CD8-positive, alpha-beta memory T cell (primary cell): ENCODE measurements at regions not wholly inside any gene's neighbourhood (a gene's known extent, or its start where the extent isn't known, plus 50 kb on each side); places are given as distances from the start of the nearest gene placed in this dataset.

Experiments used
- CTCF ChIA-PET: fragments of 350-600 bp; sonication (Branson Sonifier 250); formaldehyde crosslinking; loops from one replicate; lab custom pipeline; 2021; ENCODE audit warnings: antibody characterized with exemption; lab: Charles Lee
- POLR2A ChIA-PET: fragments of 350-600 bp; sonication (Branson Sonifier 250); formaldehyde crosslinking; loops from one replicate; lab custom pipeline; 2021; ENCODE audit warnings: antibody characterized with exemption; lab: Charles Lee
- DNase-seq, 5 donors: peaks; one replicate each; pipeline versions ENCODE4 v3.0.0 to v3.0.0-alpha.2; 2020 to 2022; ENCODE audit warnings: mixed read lengths in 1 of 5
- H3K27ac ChIP-seq: one replicate; pipeline ENCODE4 v1.7.0; 2013; ENCODE audit warnings: low read depth, mild to moderate bottlenecking, low read length, moderate library complexity
- H3K27me3 ChIP-seq: 2 replicates; pipeline ENCODE4 v1.7.0; 2013; ENCODE audit warnings: low read length, mild to moderate bottlenecking; ENCODE audit not compliant: insufficient read depth, poor library complexity, severe bottlenecking
- H3K36me3 ChIP-seq: 2 replicates; pipeline ENCODE4 v1.7.0; 2013; ENCODE audit warnings: mild to moderate bottlenecking, low read length, moderate library complexity; ENCODE audit not compliant: insufficient read depth
- H3K4me1 ChIP-seq: 2 replicates; pipeline ENCODE4 v1.7.0; 2013; ENCODE audit warnings: mild to moderate bottlenecking, low read length, moderate library complexity; ENCODE audit not compliant: insufficient read depth
- H3K4me3 ChIP-seq: 2 replicates; pipeline ENCODE4 v1.7.0; 2013; ENCODE audit warnings: mild to moderate bottlenecking, low read length
- H3K9me3 ChIP-seq: 2 replicates; pipeline ENCODE4 v1.7.0; 2013; ENCODE audit warnings: mild to moderate bottlenecking, low read length
- H3K27ac Mint-ChIP-seq, 8 donors: one replicate each; pipeline ENCODE4 v1.8.0; 2020 to 2021; ENCODE audit warnings: mixed read lengths in 8 of 8, mild to moderate bottlenecking in 6 of 8, inconsistent platforms in 3 of 8, moderate library complexity in 3 of 8
- H3K27me3 Mint-ChIP-seq, 2 donors: one replicate each; pipeline ENCODE4 v1.8.0; 2020 to 2021; ENCODE audit warnings: mixed read lengths in 2 of 2, mild to moderate bottlenecking in 1 of 2, moderate library complexity in 1 of 2
- H3K36me3 Mint-ChIP-seq, 3 donors: one replicate each; pipeline ENCODE4 v1.8.0; 2020 to 2021; ENCODE audit warnings: mixed read lengths in 3 of 3, inconsistent platforms in 1 of 3, mild to moderate bottlenecking in 1 of 3
- H3K4me1 Mint-ChIP-seq, 3 donors: one replicate each; pipeline ENCODE4 v1.8.0; 2020 to 2021; ENCODE audit warnings: mixed read lengths in 3 of 3, inconsistent platforms in 1 of 3, mild to moderate bottlenecking in 1 of 3
- H3K4me3 Mint-ChIP-seq, 7 donors: one replicate each; pipeline ENCODE4 v1.8.0; 2020 to 2021; ENCODE audit warnings: mixed read lengths in 7 of 7, mild to moderate bottlenecking in 6 of 7, moderate library complexity in 4 of 7, inconsistent platforms in 2 of 7
- H3K9me3 Mint-ChIP-seq, 5 donors: one replicate each; pipeline ENCODE4 v1.8.0; 2020 to 2022; ENCODE audit warnings: mixed read lengths in 5 of 5, mild to moderate bottlenecking in 3 of 5, moderate library complexity in 2 of 5, inconsistent platforms in 1 of 5

DNA sequence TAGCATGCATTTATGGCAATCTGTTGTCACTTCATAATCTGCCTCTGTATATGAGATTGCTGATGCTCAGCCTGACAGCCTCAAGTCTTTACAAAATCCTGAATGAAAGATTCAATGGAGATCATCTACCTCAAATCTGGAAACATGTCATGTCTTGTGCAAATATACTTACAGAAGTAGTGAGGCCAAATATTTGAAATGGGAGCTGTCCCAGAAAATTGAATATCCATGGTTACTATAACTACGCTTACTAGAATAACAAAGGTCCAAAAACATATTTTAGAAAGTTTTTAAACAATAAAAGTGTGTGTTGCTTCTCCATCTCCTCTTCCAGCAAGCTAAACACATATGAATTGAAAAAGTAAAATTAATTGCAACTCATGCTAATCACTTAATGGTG is 133.2 kb upstream of the DPH6 start:
- Mint-ChIP-seq H3K9me3 (peaks cover 0 to 2% (median 0%) of the 10 kb centered on the region in 5 donors), H3K4me3 (no peak overlapping the region), H3K27ac (no peak overlapping the region), H3K36me3 (no peaks in the 10 kb centered on the region), H3K4me1 (no peaks in the 10 kb centered on the region), H3K27me3 (peaks cover 0 to 14% of the 10 kb centered on the region in 2 donors)
- no peaks in the 10 kb centered on the region for H3K36me3 ChIP-seq
- ChIA-PET POLR2A (no interaction called here), CTCF (no interaction called here)
- H3K9me3 ChIP-seq: no peaks in the 10 kb centered on the region
- H3K27ac ChIP-seq: no peak overlapping the region
- no peaks in the 10 kb centered on the region for H3K4me1 ChIP-seq
- no peak overlapping the region for H3K4me3 ChIP-seq
- DNase-seq: no peak
- H3K27me3 ChIP-seq: no peaks in the 10 kb centered on the region

DNA sequence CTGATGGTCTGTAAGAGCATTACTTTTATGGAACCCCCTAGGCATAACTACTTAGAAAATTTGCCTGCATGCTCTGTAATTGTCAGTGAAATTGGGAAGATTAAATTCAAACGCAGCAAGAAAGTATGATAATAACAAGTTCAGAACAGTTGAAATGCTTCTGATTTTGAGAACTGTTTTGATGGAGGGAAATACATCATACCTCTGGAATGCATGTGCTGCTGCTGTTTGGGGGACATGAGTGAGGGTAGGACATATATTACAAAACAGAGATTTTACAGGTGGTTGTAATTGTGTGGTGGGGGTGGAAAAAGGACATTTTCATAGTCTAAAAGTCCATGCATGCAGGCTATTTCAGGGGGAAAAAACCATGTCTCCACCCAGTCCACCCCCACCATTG is 135.0 kb upstream of the DPH6 start:
- CTCF ChIA-PET: no interaction called here
- H3K9me3 Mint-ChIP-seq: peaks cover 0 to 2% (median 0%) of the 10 kb centered on the region in 5 donors
- no peak for DNase-seq

DNA sequence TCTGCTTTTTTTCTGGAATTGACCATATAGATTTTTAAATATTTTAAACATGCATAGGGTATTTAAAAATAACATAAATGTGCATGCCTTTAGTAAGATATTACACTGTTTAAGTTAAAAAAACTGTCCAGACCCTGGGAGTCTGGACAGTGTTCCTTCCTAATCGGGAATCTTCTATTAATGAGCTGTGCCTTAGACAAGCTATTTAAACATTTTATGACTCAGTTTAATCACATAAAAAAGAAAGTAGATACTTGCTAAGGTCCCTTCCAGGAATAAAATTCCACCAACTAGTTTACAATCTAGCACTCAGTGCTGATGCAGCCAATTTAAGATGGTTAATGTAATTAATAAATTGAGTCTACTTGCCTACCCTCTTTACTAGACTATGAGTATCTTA is 140.4 kb upstream of the DPH6 start:
- no peak overlapping the region for H3K4me3 Mint-ChIP-seq
- peaks cover 2 to 54% of the 10 kb centered on the region in 2 donors for H3K27me3 Mint-ChIP-seq
- no peaks in the 10 kb centered on the region for H3K4me1 Mint-ChIP-seq
- no peaks in the 10 kb centered on the region for H3K36me3 ChIP-seq
- DNase-seq: no peak
- H3K27ac Mint-ChIP-seq: no peak overlapping the region
- no peaks in the 10 kb centered on the region for H3K9me3 ChIP-seq
- no peaks in the 10 kb centered on the region for H3K9me3 Mint-ChIP-seq
- H3K27me3 ChIP-seq: no peaks in the 10 kb centered on the region
- no peak overlapping the region for H3K4me3 ChIP-seq
- H3K36me3 Mint-ChIP-seq: no peaks in the 10 kb centered on the region
- CTCF ChIA-PET: no interaction called here
- H3K27ac ChIP-seq: no peak overlapping the region
- no peaks in the 10 kb centered on the region for H3K4me1 ChIP-seq
- POLR2A ChIA-PET: no interaction called here

More for the DNA sequence above, 135.0 kb upstream of the DPH6 start:
- Mint-ChIP-seq H3K27me3 (peaks cover 2 to 30% of the 10 kb centered on the region in 2 donors), H3K27ac (no peak overlapping the region), H3K4me3 (no peak overlapping the region), H3K36me3 (no peaks in the 10 kb centered on the region), H3K4me1 (no peaks in the 10 kb centered on the region)
- Histone ChIP-seq H3K9me3 (no peaks in the 10 kb centered on the region), H3K27ac (no peak overlapping the region), H3K27me3 (no peaks in the 10 kb centered on the region), H3K36me3 (no peaks in the 10 kb centered on the region), H3K4me1 (no peaks in the 10 kb centered on the region), H3K4me3 (no peak overlapping the region)
- POLR2A ChIA-PET: no interaction called here

DNA sequence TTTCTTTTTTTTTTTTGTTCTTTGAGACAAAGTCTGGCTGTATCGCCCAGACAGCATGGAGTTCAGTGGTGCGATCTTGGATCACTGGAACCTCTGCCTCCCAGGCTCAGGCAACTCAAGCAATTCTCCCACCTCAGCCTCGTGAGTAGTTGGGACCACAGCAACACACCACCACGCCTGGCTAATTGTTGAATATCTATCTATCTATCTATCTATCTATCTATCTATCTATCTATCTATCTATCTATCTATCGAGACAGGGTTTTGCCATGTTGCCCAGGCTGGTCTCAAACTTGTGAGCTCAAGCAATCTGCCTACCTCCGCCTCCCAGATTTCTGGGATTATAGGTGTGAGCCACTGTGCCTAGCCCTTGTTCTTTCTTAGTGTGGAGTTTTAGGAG is 143.3 kb upstream of the DPH6 start:
- Histone ChIP-seq H3K27ac (no peak overlapping the region), H3K4me1 (no peaks in the 10 kb centered on the region), H3K36me3 (no peaks in the 10 kb centered on the region), H3K9me3 (no peaks in the 10 kb centered on the region), H3K4me3 (no peak overlapping the region), H3K27me3 (no peaks in the 10 kb centered on the region)
- ChIA-PET CTCF (no interaction called here), POLR2A (no interaction called here)
- Mint-ChIP-seq H3K27ac (no peak overlapping the region), H3K36me3 (no peaks in the 10 kb centered on the region), H3K9me3 (no peaks in the 10 kb centered on the region), H3K27me3 (peaks cover 2 to 43% of the 10 kb centered on the region in 2 donors), H3K4me1 (no peaks in the 10 kb centered on the region), H3K4me3 (no peak overlapping the region)
- DNase-seq: no peak

DNA sequence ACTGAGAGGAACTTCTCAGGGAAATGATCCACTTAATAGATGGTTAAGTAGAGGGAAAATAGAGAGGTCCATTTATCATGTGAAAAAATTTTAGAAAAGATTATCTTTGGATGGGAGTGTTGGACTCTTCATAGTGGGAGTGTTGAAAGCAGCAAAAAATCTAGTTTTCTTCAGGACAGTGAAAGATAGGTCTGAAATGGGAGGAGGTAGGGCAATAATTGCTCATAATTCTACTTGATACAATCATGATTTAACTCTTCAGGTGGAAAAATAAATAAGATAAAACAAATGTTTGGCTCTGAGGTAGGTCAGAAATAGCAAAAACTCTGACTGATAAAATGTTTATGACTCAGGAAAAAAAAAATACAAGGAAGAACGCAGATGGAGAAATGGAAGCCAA is 144.1 kb upstream of the DPH6 start:
- Mint-ChIP-seq H3K36me3 (no peaks in the 10 kb centered on the region), H3K9me3 (no peaks in the 10 kb centered on the region), H3K4me1 (no peaks in the 10 kb centered on the region), H3K4me3 (no peak overlapping the region), H3K27me3 (peaks cover 2 to 35% of the 10 kb centered on the region in 2 donors), H3K27ac (no peak overlapping the region)
- no peaks in the 10 kb centered on the region for H3K27me3 ChIP-seq
- POLR2A ChIA-PET: no interaction called here
- CTCF ChIA-PET: no interaction called here
- no peaks in the 10 kb centered on the region for H3K4me1 ChIP-seq
- H3K36me3 ChIP-seq: no peaks in the 10 kb centered on the region
- H3K9me3 ChIP-seq: no peaks in the 10 kb centered on the region
- no peak overlapping the region for H3K27ac ChIP-seq
- no peak overlapping the region for H3K4me3 ChIP-seq
- no peak for DNase-seq

DNA sequence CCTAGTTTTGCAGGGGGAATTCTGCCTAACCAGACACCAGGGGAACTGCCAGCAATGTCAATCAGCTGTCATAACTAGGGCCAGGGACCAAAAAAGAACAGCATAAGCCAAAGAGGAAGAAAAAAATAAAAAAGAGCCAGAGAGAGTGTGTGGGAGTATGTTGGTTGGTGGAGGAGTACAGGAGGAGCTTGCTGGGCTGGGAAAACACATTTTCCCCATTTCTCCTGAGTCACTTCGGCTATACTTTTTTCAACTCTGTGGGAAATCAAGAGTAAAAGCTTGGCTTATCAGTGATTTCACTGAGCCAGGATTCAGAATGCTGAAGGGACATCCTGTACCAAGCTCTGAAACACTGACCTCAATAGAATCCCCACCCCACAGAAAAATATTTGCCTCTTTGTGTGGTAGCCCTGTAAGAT is 144.7 kb upstream of the DPH6 start:
- ChIA-PET POLR2A (no interaction called here), CTCF (no interaction called here)
- no peaks in the 10 kb centered on the region for H3K4me1 ChIP-seq
- no peaks in the 10 kb centered on the region for H3K9me3 ChIP-seq
- H3K27me3 Mint-ChIP-seq: peaks cover 0 to 30% of the 10 kb centered on the region in 2 donors
- H3K4me3 Mint-ChIP-seq: no peak overlapping the region
- no peak overlapping the region for H3K27ac Mint-ChIP-seq
- H3K4me3 ChIP-seq: no peak overlapping the region
- DNase-seq: no peak
- H3K36me3 Mint-ChIP-seq: no peaks in the 10 kb centered on the region
- H3K27ac ChIP-seq: no peak overlapping the region
- no peaks in the 10 kb centered on the region for H3K27me3 ChIP-seq
- H3K36me3 ChIP-seq: no peaks in the 10 kb centered on the region
- no peaks in the 10 kb centered on the region for H3K9me3 Mint-ChIP-seq
- H3K4me1 Mint-ChIP-seq: no peaks in the 10 kb centered on the region

DNA sequence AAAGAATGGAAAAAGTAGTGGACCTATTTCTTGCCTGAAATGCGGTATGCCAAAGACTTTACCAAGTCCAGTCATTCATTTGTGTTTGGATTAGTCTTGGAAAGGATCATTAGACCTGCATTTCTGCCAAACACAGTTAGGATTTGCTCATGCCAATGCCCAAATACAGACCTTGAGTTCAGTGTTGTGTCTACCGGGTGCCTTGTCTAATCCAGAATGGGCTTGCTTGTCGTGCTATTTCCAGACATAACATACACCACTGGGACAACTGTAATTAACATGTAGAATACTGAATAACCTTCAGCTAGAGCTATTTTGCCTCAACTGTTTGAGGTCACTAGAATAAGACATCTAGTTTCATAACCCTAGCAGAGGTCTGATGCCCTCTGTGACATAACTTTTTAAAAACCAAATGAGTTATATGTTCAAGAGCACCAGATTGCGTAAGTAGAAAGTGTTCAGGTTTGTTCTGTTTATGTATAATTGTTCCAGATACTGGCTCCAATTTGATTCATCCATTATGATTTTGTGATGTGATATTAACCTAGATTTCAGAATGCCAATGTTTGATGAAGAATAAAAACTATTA is 145.3 kb upstream of the DPH6 start:
- H3K9me3 Mint-ChIP-seq: no peaks in the 10 kb centered on the region
- Histone ChIP-seq H3K27me3 (no peaks in the 10 kb centered on the region), H3K27ac (no peak overlapping the region), H3K36me3 (no peaks in the 10 kb centered on the region), H3K4me3 (no peak overlapping the region), H3K9me3 (no peaks in the 10 kb centered on the region), H3K4me1 (no peaks in the 10 kb centered on the region)
- CTCF ChIA-PET: no interaction called here
- no peak overlapping the region for H3K4me3 Mint-ChIP-seq
- H3K4me1 Mint-ChIP-seq: no peaks in the 10 kb centered on the region
- H3K36me3 Mint-ChIP-seq: no peaks in the 10 kb centered on the region
- no peak overlapping the region for H3K27ac Mint-ChIP-seq
- POLR2A ChIA-PET: no interaction called here
- H3K27me3 Mint-ChIP-seq: peaks cover 0 to 26% of the 10 kb centered on the region in 2 donors
- no peak for DNase-seq

DNA sequence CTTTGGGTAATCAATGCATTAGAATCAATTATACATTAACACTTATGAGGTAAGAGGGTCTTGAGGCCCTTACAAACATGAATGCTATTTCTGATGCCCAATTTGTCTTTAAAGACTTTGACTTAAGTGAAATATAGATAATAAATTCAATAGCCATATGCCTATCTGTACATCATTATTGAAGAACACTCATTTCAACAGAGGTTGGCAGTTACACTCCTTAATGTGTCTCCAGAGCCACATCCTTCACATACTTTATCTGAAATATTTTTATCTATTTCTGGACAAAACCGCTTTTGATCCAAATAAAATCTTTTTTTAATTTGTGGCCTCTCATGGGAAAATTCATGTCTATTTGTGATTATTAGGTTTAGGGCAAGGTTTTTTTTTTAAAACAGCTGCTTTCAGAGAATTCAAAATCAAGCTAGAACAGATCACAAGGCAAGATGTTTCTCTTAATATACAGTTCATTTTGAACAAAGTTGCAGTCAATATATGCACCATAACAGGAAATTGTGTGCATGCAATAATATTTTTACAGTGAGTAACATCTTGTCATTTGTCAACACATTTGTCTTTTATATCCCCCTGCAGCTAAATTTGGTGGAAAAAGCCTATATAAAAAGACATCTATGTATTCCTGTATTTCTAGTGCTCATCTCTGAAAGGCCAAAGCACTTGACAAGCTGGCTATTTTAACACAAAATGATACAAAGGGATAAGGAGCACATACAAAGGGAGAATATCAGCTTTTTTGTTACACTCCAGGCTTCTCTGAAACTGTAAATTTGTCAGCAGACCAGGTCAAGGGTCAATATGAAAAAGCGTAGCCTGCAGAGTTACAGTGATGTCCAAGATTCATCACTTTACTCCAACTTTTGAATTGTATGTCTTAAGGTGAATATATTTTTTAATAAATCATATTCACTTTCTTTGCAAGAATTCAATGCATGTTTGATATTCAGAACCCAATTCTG is 146.2 kb upstream of the DPH6 start:
- no peak for DNase-seq
- no peaks in the 10 kb centered on the region for H3K27me3 ChIP-seq
- no peak overlapping the region for H3K27ac ChIP-seq
- H3K4me1 ChIP-seq: no peaks in the 10 kb centered on the region
- Mint-ChIP-seq H3K27me3 (peaks cover 0 to 20% of the 10 kb centered on the region in 2 donors), H3K36me3 (no peaks in the 10 kb centered on the region), H3K4me1 (no peaks in the 10 kb centered on the region), H3K4me3 (no peak overlapping the region), H3K9me3 (no peaks in the 10 kb centered on the region), H3K27ac (no peak overlapping the region)
- ChIA-PET POLR2A (no interaction called here), CTCF (no interaction called here)
- H3K9me3 ChIP-seq: no peaks in the 10 kb centered on the region
- no peak overlapping the region for H3K4me3 ChIP-seq
- no peaks in the 10 kb centered on the region for H3K36me3 ChIP-seq
